ENCODE measurements at regions not wholly inside any gene's neighbourhood (a gene's known extent, or its start where the extent isn't known, plus 50 kb on each side); places are given as distances from the start of the nearest gene placed in this dataset.

- H3K27ac ChIP-seq (ENCODE audit: extremely low read depth, low read depth, low read length) = no peak overlapping the region
- H3K36me3 ChIP-seq (ENCODE audit: control insufficient read depth in 2 of 2, insufficient read depth in 1 of 2, low read length in 2 of 2) = no peaks in the 10 kb centered on the region
- TF ChIP-seq KLF7 (tag by site-specific recombination; IDR thresholded peaks at IDR 0.05; ENCODE audit: borderline replicate concordance) (no peak), ZNF2 (tag by site-specific recombination; IDR thresholded peaks at IDR 0.05) (no peak), ZIC2 (tag by site-specific recombination; IDR thresholded peaks at IDR 0.05) (no peak), ZBTB48 (tag by site-specific recombination; IDR thresholded peaks at IDR 0.05) (no peak)
- no peaks in the 10 kb centered on the region for H3K9me3 ChIP-seq (ENCODE audit: control insufficient read depth, insufficient read depth, low read depth, low read length)
- ChIA-PET CTCF (interaction anchor here (0.6 kb wide), 1 partner anchor 892 kb away, joined by 3 read pairs; no protein-coding TSS in a partner anchor), POLR2A (no interaction called here)
- H3K4me3 ChIP-seq (ENCODE audit: low read depth, low read length) = no peak overlapping the region
- H3K4me1 ChIP-seq (ENCODE audit: control insufficient read depth, insufficient read depth, low read length) = no peaks in the 10 kb centered on the region
These were observed 86.7 kb upstream of the TAS2R1 start for GRCh38 chr5:9716838-9717281.

- no peak overlapping the region for H3K4me3 ChIP-seq (ENCODE audit: low read depth, low read length)
- ChIA-PET POLR2A (no interaction called here), CTCF (interaction anchor here (0.6 kb wide), 1 partner anchor 57 kb away, joined by 3 read pairs; no protein-coding TSS in a partner anchor)
- no peak overlapping the region for H3K27ac ChIP-seq (ENCODE audit: extremely low read depth, low read depth, low read length)
- TF ChIP-seq GLI4 (tag by site-specific recombination; IDR thresholded peaks at IDR 0.05) (no peak), ZNF274 (IDR thresholded peaks at IDR 0.05; ENCODE audit: low read length) (no peak), ZNF274 (tag by site-specific recombination; IDR thresholded peaks at IDR 0.05; ENCODE audit: borderline replicate concordance) (no peak), ZNF701 (tag by site-specific recombination; IDR thresholded peaks at IDR 0.05) (no peak), ZNF202 (tag by site-specific recombination; IDR thresholded peaks at IDR 0.05; ENCODE audit: borderline replicate concordance) (no peak), KLF17 (tag by site-specific recombination; IDR thresholded peaks at IDR 0.05) (no peak), ZNF658 (tag by site-specific recombination; IDR thresholded peaks at IDR 0.05) (no peak), SP2 (tag by site-specific recombination; IDR thresholded peaks at IDR 0.05) (no peak), ZNF341 (tag by site-specific recombination; IDR thresholded peaks at IDR 0.05; ENCODE audit: low read depth) (no peak), GLIS1 (tag by site-specific recombination; IDR thresholded peaks at IDR 0.05) (no peak), ZNF23 (tag by site-specific recombination; IDR thresholded peaks at IDR 0.05; ENCODE audit: borderline replicate concordance) (no peak), ZNF121 (tag by site-specific recombination; IDR thresholded peaks at IDR 0.05) (no peak), ZNF221 (tag by site-specific recombination; IDR thresholded peaks at IDR 0.05; ENCODE audit: borderline replicate concordance) (no peak)
- no peaks in the 10 kb centered on the region for H3K4me1 ChIP-seq (ENCODE audit: control insufficient read depth, insufficient read depth, low read length)
- H3K9me3 ChIP-seq (ENCODE audit: control insufficient read depth, insufficient read depth, low read depth, low read length) = no peaks in the 10 kb centered on the region
- H3K36me3 ChIP-seq (ENCODE audit: control insufficient read depth in 2 of 2, insufficient read depth in 1 of 2, low read length in 2 of 2) = no peaks in the 10 kb centered on the region
These were observed 85.8 kb upstream of the TAS2R1 start for GRCh38 chr5:9715891-9716335.

DNA sequence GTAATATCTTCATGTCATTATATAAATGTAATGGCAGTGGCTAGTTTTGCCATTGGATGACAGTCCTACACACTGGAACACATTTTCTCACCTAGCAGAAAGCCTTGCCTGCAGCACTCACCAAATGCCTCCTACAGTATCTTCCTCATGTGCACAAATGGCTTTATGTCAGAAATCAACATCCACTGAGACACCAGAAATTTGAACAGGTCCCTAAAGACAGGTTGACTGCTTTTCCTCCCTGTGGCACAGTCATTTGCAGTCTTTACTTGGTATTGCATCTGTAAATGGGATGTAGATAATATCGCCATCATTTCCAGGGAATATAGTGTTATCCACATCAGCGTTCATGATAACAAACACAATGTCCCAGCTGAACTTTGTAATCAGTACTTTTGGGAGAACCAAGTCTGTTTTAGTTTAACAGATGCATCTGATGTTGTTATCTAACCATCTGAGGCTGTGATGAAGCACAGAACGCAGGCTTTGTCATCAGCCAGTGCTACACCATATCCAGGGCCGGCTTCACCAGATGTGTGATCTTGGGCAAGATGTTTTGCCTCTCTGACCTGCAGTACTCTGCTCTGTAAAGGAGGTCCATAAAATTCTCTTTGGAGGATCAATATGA, 83.9 kb upstream of the TAS2R1 start:
- Histone ChIP-seq H3K4me3 (ENCODE audit: low read depth, low read length) (no peak overlapping the region), H3K36me3 (ENCODE audit: control insufficient read depth in 2 of 2, insufficient read depth in 1 of 2, low read length in 2 of 2) (no peaks in the 10 kb centered on the region), H3K27ac (ENCODE audit: extremely low read depth, low read depth, low read length) (no peak overlapping the region), H3K9me3 (ENCODE audit: control insufficient read depth, insufficient read depth, low read depth, low read length) (no peaks in the 10 kb centered on the region), H3K4me1 (ENCODE audit: control insufficient read depth, insufficient read depth, low read length) (no peaks in the 10 kb centered on the region)
- ChIA-PET CTCF (no interaction called here), POLR2A (no interaction called here)
- TF ChIP-seq ZNF10 (tag by site-specific recombination; IDR thresholded peaks at IDR 0.05) = no peak

DNA sequence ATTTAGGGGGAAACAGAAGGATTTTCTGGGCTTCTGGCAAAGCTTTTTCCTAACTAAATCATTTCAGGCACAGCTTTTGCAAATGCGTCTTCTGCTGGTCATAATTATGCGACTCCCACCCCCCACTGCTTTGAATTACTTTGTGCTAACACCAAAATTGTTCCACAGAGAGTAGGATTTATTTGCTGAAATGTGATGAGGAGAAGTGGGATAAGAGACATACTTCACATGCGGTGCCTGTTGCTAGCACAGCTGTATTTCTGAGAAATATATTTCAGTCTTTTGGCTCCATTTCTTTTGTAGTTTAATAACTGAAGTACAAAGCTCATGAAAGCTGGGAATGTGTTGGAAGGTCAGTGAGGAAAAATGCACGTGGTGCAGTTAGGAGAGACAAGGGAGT, 83.2 kb upstream of the TAS2R1 start:
- H3K9me3 ChIP-seq (ENCODE audit: control insufficient read depth, insufficient read depth, low read depth, low read length) = no peaks in the 10 kb centered on the region
- ChIA-PET POLR2A (no interaction called here), CTCF (no interaction called here)
- TF ChIP-seq, protein P1, sequence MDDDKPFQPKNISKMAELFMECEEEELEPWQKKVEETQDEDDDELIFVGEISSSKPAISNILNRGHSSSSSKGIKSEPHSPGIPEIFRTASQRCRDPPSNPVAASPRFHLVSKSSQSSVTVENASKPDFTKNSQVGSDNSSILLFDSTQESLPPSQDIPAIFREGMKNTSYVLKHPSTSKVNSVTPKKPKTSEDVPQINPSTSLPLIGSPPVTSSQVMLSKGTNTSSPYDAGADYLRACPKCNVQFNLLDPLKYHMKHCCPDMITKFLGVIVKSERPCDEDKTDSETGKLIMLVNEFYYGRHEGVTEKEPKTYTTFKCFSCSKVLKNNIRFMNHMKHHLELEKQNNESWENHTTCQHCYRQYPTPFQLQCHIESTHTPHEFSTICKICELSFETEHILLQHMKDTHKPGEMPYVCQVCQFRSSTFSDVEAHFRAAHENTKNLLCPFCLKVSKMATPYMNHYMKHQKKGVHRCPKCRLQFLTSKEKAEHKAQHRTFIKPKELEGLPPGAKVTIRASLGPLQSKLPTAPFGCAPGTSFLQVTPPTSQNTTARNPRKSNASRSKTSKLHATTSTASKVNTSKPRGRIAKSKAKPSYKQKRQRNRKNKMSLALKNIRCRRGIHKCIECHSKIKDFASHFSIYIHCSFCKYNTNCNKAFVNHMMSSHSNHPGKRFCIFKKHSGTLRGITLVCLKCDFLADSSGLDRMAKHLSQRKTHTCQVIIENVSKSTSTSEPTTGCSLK (tag by site-specific recombination; IDR thresholded peaks at IDR 0.05) = no peak
- TF ChIP-seq KLF10 (tag by site-specific recombination; IDR thresholded peaks at IDR 0.05) (no peak), ZBTB20 (tag by site-specific recombination; IDR thresholded peaks at IDR 0.05) (no peak), ZSCAN18 (tag by site-specific recombination; IDR thresholded peaks at IDR 0.05) (no peak), ZBTB17 (tag by site-specific recombination; IDR thresholded peaks at IDR 0.05) (no peak)
- no peaks in the 10 kb centered on the region for H3K4me1 ChIP-seq (ENCODE audit: control insufficient read depth, insufficient read depth, low read length)
- no peak overlapping the region for H3K27ac ChIP-seq (ENCODE audit: extremely low read depth, low read depth, low read length)
- no peaks in the 10 kb centered on the region for H3K36me3 ChIP-seq (ENCODE audit: control insufficient read depth in 2 of 2, insufficient read depth in 1 of 2, low read length in 2 of 2)
- no peak overlapping the region for H3K4me3 ChIP-seq (ENCODE audit: low read depth, low read length)

Data from HEK293 (cell line).